ENCODE measurements at regions not wholly inside any gene's neighbourhood (a gene's known extent, or its start where the extent isn't known, plus 50 kb on each side); places are given as distances from the start of the nearest gene placed in this dataset.
A peak's percentile ranks its signal among the peaks of the same experiment; 100 is the strongest.

GRCh38 chr6:19279273-19279684 is 557.9 kb upstream of the ID4 start:
- no peak for DNase-seq

GRCh38 chr6:19287928-19288327 is 549.2 kb upstream of the ID4 start:
- no peak for DNase-seq

GRCh38 chr6:19289457-19289856 is 547.7 kb upstream of the ID4 start:
- no peak for DNase-seq

GRCh38 chr6:19297880-19298279 is 539.3 kb upstream of the ID4 start:
- peak; percentile 69 to 90 for DNase-seq

GRCh38 chr6:19298421-19298820 is 538.7 kb upstream of the ID4 start:
- DNase-seq, result no peak

- DNase-seq, result no peak
These were observed 538.0 kb upstream of the ID4 start for GRCh38 chr6:19299129-19299528.

- DNase-seq, result peak; percentile 24 to 55
These were observed 535.2 kb upstream of the ID4 start for GRCh38 chr6:19301980-19302379.

- peak; percentile 62 to 68 for DNase-seq
These were observed 533.8 kb upstream of the ID4 start for GRCh38 chr6:19303383-19303782.

- DNase-seq, result no peak
These were observed 527.5 kb upstream of the ID4 start for GRCh38 chr6:19309661-19310060.

GRCh38 chr6:19311786-19312185 is 525.4 kb upstream of the ID4 start:
- DNase-seq, result peak; percentile 65 to 73

GRCh38 chr6:19312241-19312978 is 524.8 kb upstream of the ID4 start:
- DNase-seq, result no peak

- no peak for DNase-seq
These were observed 519.7 kb upstream of the ID4 start for GRCh38 chr6:19317431-19317986.

GRCh38 chr6:19319005-19319404 is 518.2 kb upstream of the ID4 start:
- no peak for DNase-seq

GRCh38 chr6:19320111-19320581 is 517.0 kb upstream of the ID4 start:
- no peak for DNase-seq

GRCh38 chr6:19322691-19323485 is 514.3 kb upstream of the ID4 start:
- no peak for DNase-seq

GRCh38 chr6:19324376-19324775 is 512.8 kb upstream of the ID4 start:
- DNase-seq, result no peak

- no peak for DNase-seq
These were observed 511.8 kb upstream of the ID4 start for GRCh38 chr6:19325335-19325789.

GRCh38 chr6:19327241-19327640 is 509.9 kb upstream of the ID4 start:
- DNase-seq, result no peak

GRCh38 chr6:19327661-19328060 is 509.5 kb upstream of the ID4 start:
- peak; percentile 35 to 40 for DNase-seq

GRCh38 chr6:19329078-19329477 is 508.1 kb upstream of the ID4 start:
- DNase-seq, result no peak

GRCh38 chr6:19331089-19331488 is 506.1 kb upstream of the ID4 start:
- no peak for DNase-seq

- DNase-seq, result no peak
These were observed 504.2 kb upstream of the ID4 start for GRCh38 chr6:19332806-19333460.

- DNase-seq, result no peak
These were observed 503.2 kb upstream of the ID4 start for GRCh38 chr6:19333936-19334335.

Measured in NCI-H187 (cell line).